GM12873 (cell line): ENCODE measurements at regions not wholly inside any gene's neighbourhood (a gene's known extent, or its start where the extent isn't known, plus 50 kb on each side); places are given as distances from the start of the nearest gene placed in this dataset.

Experiments
- CTCF ChIP-seq: IDR thresholded peaks from 2 replicates; pipeline ENCODE4 v1.5.1; 2012; ENCODE audit warnings: low read depth, mild to moderate bottlenecking, moderate library complexity, low read length, control low read depth; ENCODE audit not compliant: insufficient read depth; ENCODE audit errors: missing control alignments

GRCh38 chr21:17270229-17270628 is 242.6 kb upstream of the CXADR start:
- no peak for TF ChIP-seq CTCF

DNA sequence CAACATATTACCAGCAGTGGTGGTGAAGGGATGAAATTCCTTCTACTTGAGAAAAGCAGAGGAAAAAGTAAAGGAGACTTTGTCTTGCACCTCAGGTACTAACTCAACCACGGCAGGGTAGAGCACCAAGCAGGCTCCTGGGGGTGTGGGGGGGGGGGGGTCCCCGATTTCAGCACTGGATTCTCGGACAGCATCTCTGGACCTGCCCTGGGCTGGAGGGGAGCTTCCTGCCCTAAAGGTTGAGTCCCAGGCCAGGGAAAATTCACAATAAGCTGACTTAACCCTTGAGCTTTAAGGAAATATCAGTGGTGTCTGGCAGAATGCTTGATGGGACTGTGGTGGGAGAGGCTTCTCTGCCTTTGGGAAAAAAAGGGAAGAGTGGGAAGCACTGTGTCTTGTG is 233.2 kb upstream of the CXADR start:
- no peak for TF ChIP-seq CTCF

GRCh38 chr21:17295997-17296396 is 216.8 kb upstream of the CXADR start:
- no peak for TF ChIP-seq CTCF

- no peak for TF ChIP-seq CTCF
Measured at GRCh38 chr21:17334484-17334883, 178.4 kb upstream of the CXADR start.

- TF ChIP-seq CTCF = no peak
Measured at GRCh38 chr21:17340081-17340480, 172.8 kb upstream of the CXADR start.

DNA sequence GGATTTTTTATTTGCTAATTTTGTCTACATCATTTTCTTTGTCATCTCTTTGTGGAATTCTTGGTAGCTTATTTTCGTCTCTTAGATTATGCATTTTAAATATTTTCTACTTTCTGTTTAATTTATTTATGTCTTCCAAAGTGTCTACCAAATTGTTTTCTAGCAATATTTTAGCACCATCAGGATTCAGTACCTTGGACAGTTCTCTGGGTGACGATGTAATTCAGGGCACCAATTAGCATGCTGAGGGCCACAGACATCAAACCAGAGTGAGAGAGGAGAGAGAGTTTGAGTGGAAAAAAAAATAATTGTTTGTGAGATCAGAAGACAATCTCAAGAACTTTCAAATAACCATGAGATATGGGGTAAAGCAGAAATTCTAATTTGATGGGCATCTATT is 169.8 kb upstream of the CXADR start:
- no peak for TF ChIP-seq CTCF

DNA sequence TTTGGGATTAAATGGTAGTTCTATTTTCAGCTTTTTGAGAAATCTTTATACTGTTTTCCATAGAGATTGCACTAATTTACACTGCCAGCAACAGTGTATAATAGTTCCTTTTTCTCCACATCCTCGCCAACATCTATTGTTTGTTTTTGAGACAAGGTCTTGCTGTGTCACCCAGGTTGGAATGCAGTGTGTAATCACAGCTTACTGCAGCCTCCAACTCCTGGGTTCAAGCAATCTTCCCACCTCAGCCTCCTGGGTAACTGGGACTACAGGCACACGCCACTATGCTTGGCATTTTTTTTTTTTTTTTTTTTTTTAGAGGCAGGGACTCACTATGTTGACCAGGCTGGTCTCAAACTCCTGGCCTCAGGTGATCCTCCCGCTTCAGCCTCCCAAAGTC is 164.5 kb upstream of the CXADR start:
- no peak for TF ChIP-seq CTCF

DNA sequence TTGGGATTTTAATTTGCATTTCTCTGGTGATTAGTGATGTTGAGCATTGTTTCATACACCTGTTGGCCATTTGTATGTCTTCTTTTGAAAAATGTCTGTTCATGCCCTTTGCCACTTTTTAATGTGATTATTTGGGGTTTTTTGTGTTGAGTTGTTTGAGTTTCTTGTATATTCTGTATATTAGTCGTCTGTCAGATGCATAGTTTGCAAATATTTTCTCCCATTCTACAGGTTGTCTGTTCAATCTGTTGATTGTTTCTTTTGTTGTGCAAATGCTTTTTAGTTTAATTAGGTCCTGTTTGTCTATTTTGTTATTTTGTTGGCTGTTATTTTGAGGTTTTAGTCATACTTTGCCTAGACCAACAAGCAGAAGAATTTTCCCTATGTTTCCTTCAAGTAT is 164.0 kb upstream of the CXADR start:
- no peak for TF ChIP-seq CTCF
